HG02623 (cell line): ENCODE measurements at regions not wholly inside any gene's neighbourhood (a gene's known extent, or its start where the extent isn't known, plus 50 kb on each side); places are given as distances from the start of the nearest gene placed in this dataset.

ENCODE experiments used
- ATAC-seq: cut with Tn5 transposase; IDR thresholded peaks from one replicate; pipeline ENCODE4 v1.9.1; 2021; ENCODE audit warnings: moderate library complexity; ENCODE audit not compliant: unreplicated experiment

- ATAC-seq, result no peak
These were observed 267.3 kb downstream of the MTRR start for GRCh38 chr5:8136271-8136670.

GRCh38 chr5:8137941-8138550 lies 269.1 kb downstream of the MTRR start:
- ATAC-seq, result no peak

DNA sequence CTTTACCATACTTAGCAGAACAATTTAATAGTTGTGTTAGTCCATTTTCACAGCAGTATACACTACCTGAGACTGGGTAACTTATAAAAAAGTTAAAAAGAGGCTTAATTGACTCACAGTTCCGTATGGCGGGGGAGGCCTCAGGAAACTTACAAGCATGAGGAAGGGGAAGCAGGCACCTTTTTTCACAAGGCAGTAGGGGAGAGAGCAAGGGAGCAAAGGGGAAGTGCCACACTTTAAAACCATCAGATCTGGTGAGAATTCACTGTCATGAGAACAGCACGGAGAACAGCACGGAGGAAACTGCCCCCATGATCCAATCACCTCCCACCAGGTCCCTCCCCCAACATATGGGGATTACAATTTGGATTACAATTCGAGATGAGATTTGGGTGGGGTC lies 269.9 kb downstream of the MTRR start:
- ATAC-seq, result no peak

DNA sequence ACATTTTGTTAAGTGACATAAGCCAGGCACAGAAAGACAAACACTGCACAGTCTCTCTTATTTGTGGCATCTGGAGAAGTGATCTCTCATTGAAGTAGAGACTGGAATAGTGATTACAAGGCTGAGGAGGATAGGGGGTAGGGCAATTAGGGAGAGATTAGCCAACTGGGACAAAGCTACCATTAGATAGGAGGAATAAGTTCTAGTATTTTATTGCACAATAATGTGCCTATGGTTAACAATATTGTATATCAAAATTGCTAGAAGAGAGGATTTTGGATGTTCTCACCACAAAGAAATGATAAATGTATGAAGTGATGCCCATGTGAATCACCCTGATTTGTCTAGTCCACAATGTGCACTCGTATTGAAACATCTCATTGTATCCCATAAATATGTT lies 281.8 kb downstream of the MTRR start:
- no peak for ATAC-seq

DNA sequence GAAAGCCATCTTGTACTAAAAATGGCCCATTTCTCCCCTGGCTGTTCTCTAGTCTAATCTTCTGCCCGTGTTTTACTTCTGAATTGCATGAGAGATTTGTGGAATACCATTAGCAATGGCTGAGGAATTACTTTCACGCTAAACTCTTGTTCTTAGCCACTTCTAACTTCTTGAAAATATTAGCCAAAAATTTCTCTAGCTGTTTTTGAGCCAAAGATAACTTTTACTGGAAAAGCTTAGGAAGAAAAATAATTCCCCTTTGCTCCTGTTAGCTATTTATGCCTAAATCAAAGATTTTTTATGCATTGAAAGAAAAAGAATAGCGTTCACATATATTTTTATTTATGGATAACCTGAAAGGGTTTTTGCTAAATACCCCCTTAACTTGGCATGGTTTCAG lies 287.8 kb downstream of the MTRR start:
- ATAC-seq, result no peak

DNA sequence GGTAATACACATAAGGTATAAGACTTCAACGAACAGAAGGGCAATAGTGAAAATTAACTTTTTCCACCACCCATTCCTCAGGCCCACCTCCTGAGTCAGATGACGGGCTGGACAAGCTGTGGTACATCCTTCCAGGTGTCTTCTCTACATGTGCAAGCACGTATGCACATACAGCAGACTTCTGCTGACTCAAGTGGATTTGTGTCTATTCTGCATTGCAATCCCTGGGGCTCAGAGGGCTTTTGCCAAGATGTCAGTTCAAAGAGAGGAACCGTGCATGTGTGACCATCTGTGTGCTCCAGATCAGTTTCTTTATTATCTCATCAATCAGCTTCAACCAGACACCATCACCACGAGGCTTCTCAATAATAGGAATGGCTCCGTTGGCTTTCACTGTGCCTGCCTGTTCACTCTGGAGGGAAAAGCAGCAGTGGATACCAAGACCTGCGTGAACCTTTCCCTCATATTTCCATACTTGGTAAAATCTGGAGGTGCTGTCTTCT lies 288.4 kb downstream of the MTRR start:
- ATAC-seq, result no peak

GRCh38 chr5:8176101-8176693 lies 307.2 kb downstream of the MTRR start:
- ATAC-seq, result no peak

- ATAC-seq, result peak; percentile 95
These were observed 315.6 kb downstream of the MTRR start for GRCh38 chr5:8184455-8185063.

GRCh38 chr5:8185852-8186251 lies 316.9 kb downstream of the MTRR start:
- no peak for ATAC-seq

DNA sequence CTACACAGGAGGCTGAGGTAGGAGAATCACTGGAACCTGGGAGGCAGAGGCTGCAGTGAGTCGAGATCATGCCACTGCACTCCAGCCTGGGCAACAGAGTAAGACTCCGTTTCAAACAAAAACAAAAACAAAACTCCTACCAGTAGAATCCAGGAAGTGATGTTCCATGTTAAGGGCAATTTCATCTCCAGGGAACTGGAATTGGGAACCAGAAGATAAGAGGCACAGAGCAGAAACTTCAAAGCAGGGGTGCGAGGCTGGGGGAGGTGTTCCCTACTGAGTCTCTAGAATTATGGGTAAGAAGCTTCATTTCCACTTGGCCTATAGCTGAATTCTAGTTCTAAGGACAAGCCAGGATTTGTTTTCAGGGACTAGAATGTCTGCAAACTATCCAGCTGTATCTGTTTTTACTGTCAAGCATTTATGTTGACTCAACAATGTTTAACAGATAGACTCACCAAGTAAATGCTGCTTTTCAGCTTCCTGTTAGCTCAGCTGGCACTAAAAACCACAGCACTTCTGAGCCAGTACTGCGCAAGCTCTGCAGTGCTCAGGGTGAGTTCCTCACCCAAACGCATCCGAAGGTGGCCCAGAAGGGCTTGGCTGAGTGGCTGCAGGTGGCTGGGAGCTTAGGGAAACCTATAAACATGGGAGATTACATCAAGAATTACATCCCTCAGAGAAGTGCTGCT lies 320.1 kb downstream of the MTRR start:
- ATAC-seq, result no peak

DNA sequence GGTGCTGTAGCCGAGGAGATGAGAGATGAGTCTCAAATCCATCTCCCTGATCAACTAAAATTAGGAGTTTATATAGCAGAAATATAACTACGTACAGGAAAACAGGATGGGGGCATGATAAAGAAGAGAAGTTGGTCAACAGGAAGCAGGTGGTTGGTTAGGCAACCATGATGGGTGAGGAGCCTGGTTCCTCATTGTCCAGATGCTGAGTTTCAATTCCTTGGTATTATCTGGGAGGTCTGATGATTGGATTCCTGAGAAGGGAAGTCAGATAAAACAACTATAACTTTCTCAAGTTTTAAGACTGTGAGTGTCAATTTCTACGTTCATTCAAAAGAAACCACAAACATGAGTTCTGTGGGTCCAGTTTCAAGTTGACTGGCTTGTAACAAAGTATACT lies 323.9 kb downstream of the MTRR start:
- no peak for ATAC-seq

DNA sequence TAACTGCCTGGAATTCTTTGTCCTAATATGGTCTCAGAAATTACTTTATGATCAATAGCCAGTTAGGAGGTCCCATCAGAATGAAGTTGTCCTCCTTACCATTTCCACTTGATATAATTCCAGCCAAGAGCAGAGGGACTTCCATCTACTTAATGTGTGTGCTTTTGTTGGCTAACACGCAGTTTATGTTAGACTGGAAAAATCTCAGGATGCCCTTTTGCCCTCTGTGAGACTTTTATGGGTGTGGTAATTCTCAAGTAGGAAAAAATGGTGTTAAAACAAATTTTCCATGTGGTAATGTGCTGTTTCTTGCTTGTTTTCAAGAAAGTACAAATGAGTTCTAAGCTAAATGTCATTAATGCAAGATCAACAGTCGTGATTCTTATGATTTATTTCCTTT lies 327.1 kb downstream of the MTRR start:
- no peak for ATAC-seq

DNA sequence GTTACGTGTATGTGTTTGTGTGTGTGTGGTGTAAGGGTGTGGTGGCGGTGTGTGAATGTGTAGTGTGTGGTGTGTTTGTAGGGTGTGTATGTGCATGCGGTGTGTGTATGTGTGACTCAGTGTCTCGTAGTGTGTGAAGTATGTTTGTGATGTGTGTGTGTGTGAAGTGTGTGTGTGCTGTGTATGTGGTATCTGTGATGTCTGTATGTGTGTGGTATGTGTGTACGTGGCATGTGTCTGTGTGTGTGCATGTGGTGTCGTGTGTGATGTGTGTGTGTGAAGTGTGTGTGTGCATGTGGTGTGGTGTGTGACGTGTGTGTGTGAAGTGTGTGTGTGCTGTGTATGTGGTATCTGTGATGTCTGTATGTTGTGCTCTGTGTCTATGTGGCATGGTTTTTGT lies 339.4 kb downstream of the MTRR start:
- no peak for ATAC-seq

- ATAC-seq, result no peak
These were observed 340.6 kb downstream of the MTRR start for GRCh38 chr5:8209500-8209899.

- ATAC-seq, result no peak
These were observed 344.8 kb downstream of the MTRR start for GRCh38 chr5:8213701-8214240.

GRCh38 chr5:8216921-8217320 lies 348.0 kb downstream of the MTRR start:
- no peak for ATAC-seq

- ATAC-seq, result no peak
These were observed 357.2 kb downstream of the MTRR start for GRCh38 chr5:8226148-8226547.

- no peak for ATAC-seq
These were observed 358.2 kb downstream of the MTRR start for GRCh38 chr5:8227112-8227511.

- no peak for ATAC-seq
These were observed 360.6 kb downstream of the MTRR start for GRCh38 chr5:8229551-8229950.

GRCh38 chr5:8230868-8231267 lies 361.9 kb downstream of the MTRR start:
- ATAC-seq, result no peak

DNA sequence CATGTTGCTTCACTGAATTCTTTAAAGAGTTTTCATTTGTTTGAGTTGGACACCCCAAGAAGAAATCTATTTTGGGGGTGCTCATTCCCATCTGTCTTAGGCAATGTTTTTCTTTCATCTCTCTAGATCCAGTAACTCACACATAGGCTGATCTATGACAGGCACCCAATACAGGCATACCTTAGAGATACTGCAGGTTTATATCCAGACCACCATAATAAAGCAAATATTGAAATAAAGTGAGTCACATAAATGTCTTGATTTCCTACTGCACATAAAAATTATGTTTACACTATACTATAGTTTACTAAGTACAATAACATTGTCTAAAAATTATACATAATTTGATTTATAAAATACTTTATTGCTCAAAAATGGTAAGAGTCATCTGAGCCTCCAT lies 364.5 kb downstream of the MTRR start:
- no peak for ATAC-seq
